SK-N-DZ (cell line): ENCODE measurements at regions not wholly inside any gene's neighbourhood (a gene's known extent, or its start where the extent isn't known, plus 50 kb on each side); places are given as distances from the start of the nearest gene placed in this dataset.
"Not testable (repeated sequence)": the region's sequence is repeated elsewhere in the genome, so short reads cannot be mapped to it uniquely, and the experiment has no call there.

ENCODE experiments used
- DNase-seq: peaks from one replicate; pipeline ENCODE4 v3.0.0-alpha.2; 2015; ENCODE audit warnings: low spot score

DNA sequence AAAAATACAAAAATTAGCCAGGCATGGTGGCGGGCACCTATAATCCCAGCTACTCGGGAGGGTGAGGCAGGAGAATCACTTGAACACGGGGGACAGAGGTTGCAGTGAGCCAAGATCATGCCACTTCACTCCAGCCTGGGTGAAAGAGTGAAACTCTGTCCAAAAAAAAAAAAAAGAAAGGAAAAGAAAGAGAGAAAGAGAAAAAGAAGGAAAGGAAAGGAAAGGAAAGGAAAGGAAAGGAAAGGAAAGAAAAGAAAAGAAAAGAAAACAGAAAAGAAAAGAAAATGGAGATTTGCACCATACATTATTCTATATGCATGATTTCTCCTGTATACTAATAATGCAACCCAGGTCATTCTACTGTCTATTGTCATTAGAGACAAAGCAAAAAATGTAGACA is 421.5 kb downstream of the PCDH19 start:
- DNase-seq = not testable (repeated sequence)

GRCh38 chrX:99973572-99974226 is 436.4 kb downstream of the PCDH19 start:
- DNase-seq = no peak

- no peak for DNase-seq
Observed at GRCh38 chrX:99939883-99940232, 470.2 kb downstream of the PCDH19 start.

- not testable (repeated sequence) for DNase-seq
Observed at GRCh38 chrX:99939206-99939882, 470.7 kb downstream of the PCDH19 start.

DNA sequence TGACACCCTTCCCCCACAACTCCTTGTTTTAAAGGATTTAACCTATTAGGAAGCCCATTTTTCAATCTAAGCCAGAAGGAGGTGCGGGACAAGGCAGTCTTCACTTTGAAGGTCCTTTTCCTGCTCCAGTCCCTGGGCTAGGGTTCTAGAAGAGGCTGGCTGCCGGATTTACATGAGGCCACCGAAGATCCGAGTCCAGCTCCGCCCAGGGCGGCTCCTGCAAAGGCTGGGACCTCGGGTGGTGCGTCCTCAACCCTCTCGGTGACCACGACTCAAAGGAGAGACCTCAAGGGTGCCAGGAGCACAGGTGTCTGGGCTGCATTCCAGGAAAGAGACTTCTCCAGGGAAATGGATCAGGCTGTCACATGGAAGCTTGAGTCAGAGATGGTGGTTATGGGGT is 471.6 kb downstream of the PCDH19 start:
- DNase-seq = no peak

- DNase-seq = no peak
Observed at GRCh38 chrX:99933865-99934264, 476.2 kb downstream of the PCDH19 start.

DNA sequence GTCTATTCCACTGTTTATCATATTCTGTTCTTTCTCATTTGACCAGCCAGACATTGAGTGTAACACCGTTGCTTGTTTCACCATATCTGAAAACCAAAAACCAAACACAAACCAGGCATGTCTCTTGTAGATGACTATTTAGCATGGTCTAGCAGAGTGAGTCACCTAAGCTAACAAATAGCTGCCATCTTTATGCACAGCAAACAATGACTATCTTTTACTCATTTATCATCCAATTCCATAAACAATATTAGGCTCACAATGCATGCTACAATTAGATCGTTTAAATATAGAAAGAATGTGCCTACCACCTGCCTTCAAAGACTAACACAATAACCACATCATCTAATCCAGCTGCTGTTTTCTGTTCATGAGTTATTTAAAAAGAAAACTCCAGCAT is 495.4 kb downstream of the PCDH19 start:
- DNase-seq = no peak

DNA sequence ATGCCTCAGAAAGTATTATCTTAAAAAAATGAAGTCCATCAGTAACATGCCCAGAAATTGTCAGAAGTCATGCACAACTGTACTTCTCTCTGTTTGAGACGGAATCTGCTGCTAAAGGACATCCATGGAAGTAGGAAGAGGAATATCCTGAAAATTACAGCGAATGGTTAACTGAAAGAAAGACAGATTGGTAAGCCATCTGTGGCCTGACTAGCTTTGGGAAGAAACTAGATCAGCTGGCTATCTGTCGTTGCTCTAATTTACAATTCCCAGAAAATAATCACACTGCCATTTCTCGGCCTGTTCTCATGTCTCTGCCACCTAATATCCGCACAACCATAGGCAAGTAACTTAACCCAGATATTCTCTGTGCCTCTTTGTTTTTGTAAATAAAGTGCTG is 496.5 kb downstream of the PCDH19 start:
- DNase-seq = no peak

- DNase-seq = no peak
Observed at GRCh38 chrX:99909946-99910345, 500.1 kb downstream of the PCDH19 start.

- DNase-seq = no peak
Observed at GRCh38 chrX:99901091-99901490, 509.0 kb downstream of the PCDH19 start.

DNA sequence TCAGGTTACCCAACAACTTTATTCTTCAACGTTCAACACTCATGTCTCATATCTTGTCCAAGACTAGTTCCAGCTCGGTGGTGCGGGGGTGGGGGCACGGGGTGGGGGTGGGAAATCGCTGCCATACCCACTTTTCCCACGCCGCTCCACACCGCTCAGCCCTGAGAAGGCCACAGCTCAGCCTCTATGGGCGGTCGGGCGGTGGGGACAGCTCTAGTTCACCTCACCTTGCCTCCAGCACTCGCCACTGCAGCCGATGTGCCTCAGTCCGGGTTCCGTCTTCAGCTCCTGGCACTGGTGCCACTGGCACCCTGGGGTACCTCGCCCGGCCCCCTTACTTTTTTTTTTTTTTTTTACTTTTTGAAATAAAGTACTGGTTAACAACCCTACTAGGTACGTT is 522.2 kb downstream of the PCDH19 start:
- DNase-seq = no peak

- DNase-seq = no peak
Observed at GRCh38 chrX:99857455-99857854, 552.6 kb downstream of the PCDH19 start.

- DNase-seq = no peak
Observed at GRCh38 chrX:99833821-99834220, 576.3 kb downstream of the PCDH19 start.

GRCh38 chrX:99820197-99820596 is 589.9 kb downstream of the PCDH19 start:
- DNase-seq = no peak

GRCh38 chrX:99800016-99800415 is 610.1 kb downstream of the PCDH19 start:
- no peak for DNase-seq

DNA sequence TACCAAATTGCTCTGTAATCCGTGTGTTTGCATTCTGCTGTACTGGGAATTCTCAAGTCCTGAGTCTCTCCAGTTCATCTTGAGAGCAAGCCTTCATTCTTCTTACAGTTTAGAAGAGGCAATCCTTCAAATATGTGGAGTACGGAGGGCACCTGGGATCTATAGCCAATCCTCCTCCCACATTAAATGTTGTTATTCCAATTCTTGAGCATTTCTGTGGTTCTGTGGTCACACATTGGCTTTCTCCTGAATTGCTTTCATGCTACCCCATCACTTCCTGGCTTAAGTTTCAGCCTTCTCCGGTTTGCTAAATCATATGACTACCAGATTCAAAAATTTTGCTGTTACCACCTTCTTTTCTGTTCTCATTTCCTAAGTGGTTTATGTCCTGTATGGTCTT is 611.1 kb downstream of the PCDH19 start:
- no peak for DNase-seq

GRCh38 chrX:99795495-99795894 is 614.6 kb downstream of the PCDH19 start:
- DNase-seq = no peak

GRCh38 chrX:99782516-99783040 is 627.5 kb downstream of the PCDH19 start:
- DNase-seq = no peak

DNA sequence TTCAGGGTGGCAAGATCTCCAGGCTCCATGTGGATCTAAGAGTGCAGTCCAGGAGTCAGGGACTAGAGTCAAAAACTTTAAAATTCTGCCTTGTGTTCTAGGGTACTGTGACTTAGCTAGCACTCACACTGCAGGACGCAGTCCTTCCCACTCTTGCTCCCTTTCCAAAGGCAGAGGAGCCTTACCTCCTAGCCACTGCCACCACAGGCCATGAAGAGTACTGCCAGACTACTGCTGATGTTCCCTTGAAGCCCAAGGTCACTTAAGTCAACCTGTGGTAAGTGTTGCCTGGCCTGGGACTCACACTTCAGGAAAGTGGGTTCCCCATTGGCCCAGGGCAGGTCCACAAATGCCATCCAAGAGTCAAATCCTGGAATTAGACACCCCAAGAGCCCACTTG is 632.2 kb downstream of the PCDH19 start:
- DNase-seq = no peak

DNA sequence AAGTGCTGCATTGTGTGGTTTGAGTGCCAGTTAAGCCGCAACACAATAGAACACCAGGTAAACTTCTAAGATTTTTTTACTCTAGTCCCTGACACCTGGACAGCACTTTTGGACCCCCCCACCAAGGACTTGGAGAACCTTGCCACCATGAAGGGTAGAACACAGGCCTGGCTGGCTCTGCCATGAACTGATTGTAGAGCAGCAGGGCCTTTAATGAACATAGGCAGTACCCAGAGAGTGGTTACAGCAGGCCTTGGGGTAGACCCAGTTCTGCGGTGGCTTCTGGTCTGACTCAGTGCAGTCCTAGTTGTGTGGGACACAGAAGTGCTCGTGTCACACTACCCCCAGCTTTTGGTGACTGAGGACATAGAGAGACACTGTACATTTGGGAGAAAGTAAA is 648.3 kb downstream of the PCDH19 start:
- DNase-seq = no peak

GRCh38 chrX:99752776-99753175 is 657.3 kb downstream of the PCDH19 start:
- no peak for DNase-seq

DNA sequence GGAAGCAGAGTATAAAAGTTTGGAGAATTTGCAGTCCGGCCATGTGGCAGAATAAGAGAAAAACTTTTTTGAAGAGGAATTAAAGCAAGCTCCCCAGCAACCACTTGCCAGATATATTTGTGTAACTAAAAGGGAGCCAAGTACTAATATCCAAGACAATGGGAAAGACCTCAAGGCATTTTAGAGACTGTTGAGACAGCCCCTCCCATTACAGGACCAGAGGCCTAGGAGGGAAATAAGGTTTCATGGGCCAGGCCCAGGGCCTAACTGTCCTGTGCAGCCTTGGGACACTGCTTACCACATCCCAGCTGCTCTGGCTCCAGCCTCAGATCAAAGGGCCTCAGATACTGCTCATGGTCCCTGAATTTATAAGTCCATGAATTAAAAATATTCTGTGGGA is 659.4 kb downstream of the PCDH19 start:
- no peak for DNase-seq

GRCh38 chrX:99722094-99722493 is 688.0 kb downstream of the PCDH19 start:
- no peak for DNase-seq
